Neuronal stem cell (in vitro differentiated cells): ENCODE measurements at regions not wholly inside any gene's neighbourhood (a gene's known extent, or its start where the extent isn't known, plus 50 kb on each side); places are given as distances from the start of the nearest gene placed in this dataset.
"Not testable (repeated sequence)": the region's sequence is repeated elsewhere in the genome, so short reads cannot be mapped to it uniquely, and the experiment has no call there.

Experiments used
- DNase-seq: peaks from one replicate; pipeline ENCODE4 v3.0.0-alpha.2; 2013; ENCODE audit warnings: low spot score
- H2AFZ ChIP-seq: one replicate; pipeline ENCODE4 v1.6.1; 2013; ENCODE audit warnings: mild to moderate bottlenecking, low read length, inconsistent platforms
- H2AK5ac ChIP-seq: 2 replicates; pipeline ENCODE4 v1.6.1; 2013; ENCODE audit warnings: low read depth, mild to moderate bottlenecking, inconsistent platforms, low read length, moderate library complexity, mixed read lengths
- H2BK120ac ChIP-seq: 2 replicates; pipeline ENCODE4 v1.6.1; 2013; ENCODE audit warnings: low read depth, mild to moderate bottlenecking, inconsistent platforms, low read length, moderate library complexity, mixed read lengths
- H2BK12ac ChIP-seq: one replicate; pipeline ENCODE4 v1.6.1; 2013; ENCODE audit warnings: low read length, inconsistent platforms
- H2BK15ac ChIP-seq: 2 replicates; pipeline ENCODE4 v1.6.1; 2013; ENCODE audit warnings: mild to moderate bottlenecking, low read length, inconsistent platforms, mixed read lengths
- H2BK5ac ChIP-seq: one replicate; pipeline ENCODE4 v1.6.1; 2013; ENCODE audit warnings: inconsistent platforms, mild to moderate bottlenecking, low read length, moderate library complexity
- H3K14ac ChIP-seq: one replicate; pipeline ENCODE4 v1.6.1; 2013; ENCODE audit warnings: low read length, inconsistent platforms
- H3K18ac ChIP-seq: 2 replicates; pipeline ENCODE4 v1.6.1; 2013; ENCODE audit warnings: low read length, inconsistent platforms
- H3K23ac ChIP-seq: 2 replicates; pipeline ENCODE4 v1.6.1; 2013; ENCODE audit warnings: low read depth, mild to moderate bottlenecking, mixed read lengths, low read length, inconsistent platforms; ENCODE audit not compliant: poor library complexity
- H3K27ac ChIP-seq: replicated peaks from 3 replicates; pipeline ENCODE4 v1.5.1; 2013; ENCODE audit warnings: low read length, inconsistent platforms
- H3K27me3 ChIP-seq, 3 experiments: 2 replicates each; pipeline ENCODE4 v1.6.1; 2013; ENCODE audit warnings: low read length in 3 of 3, mild to moderate bottlenecking in 2 of 3, inconsistent platforms in 1 of 3, low read depth in 1 of 3, mixed read lengths in 1 of 3, moderate library complexity in 1 of 3; ENCODE audit not compliant: control insufficient read depth in 3 of 3, insufficient read depth in 3 of 3
- H3K36me3 ChIP-seq, 2 donors: replicated peaks in 1 of 2; 2 replicates each; pipeline ENCODE4 v1.6.1; 2013; ENCODE audit warnings: low read length in 2 of 2; ENCODE audit not compliant: control insufficient read depth in 2 of 2, insufficient read depth in 2 of 2
- H3K4ac ChIP-seq: 2 replicates; pipeline ENCODE4 v1.6.1; 2013; ENCODE audit warnings: inconsistent platforms, mild to moderate bottlenecking, low read length, moderate library complexity
- H3K4me1 ChIP-seq, 2 donors: 1 replicate in 1 of 2; 2 replicates in 1 of 2; pipeline ENCODE4 v1.6.1; 2013; ENCODE audit warnings: low read length in 2 of 2, low read depth in 1 of 2; ENCODE audit not compliant: control insufficient read depth in 2 of 2, insufficient read depth in 1 of 2
- H3K4me2 ChIP-seq: one replicate; pipeline ENCODE4 v1.6.1; 2013; ENCODE audit warnings: mild to moderate bottlenecking, low read length, inconsistent platforms; ENCODE audit not compliant: insufficient read depth, poor library complexity, severe bottlenecking
- H3K4me3 ChIP-seq, 2 donors: 2 replicates each; pipeline ENCODE4 v1.5.1; 2013; ENCODE audit warnings: low read length in 2 of 2, mild to moderate bottlenecking in 2 of 2, inconsistent platforms in 1 of 2, moderate library complexity in 1 of 2
- H3K79me1 ChIP-seq: one replicate; pipeline ENCODE4 v1.6.1; 2013; ENCODE audit warnings: low read depth, mild to moderate bottlenecking, inconsistent platforms, low read length, moderate library complexity
- H3K9ac ChIP-seq: one replicate; pipeline ENCODE4 v1.6.1; 2013; ENCODE audit warnings: mild to moderate bottlenecking, low read depth, low read length, inconsistent platforms; ENCODE audit not compliant: poor library complexity
- H3K9me3 ChIP-seq, 2 donors: replicated peaks in 1 of 2; 2 replicates each; pipeline versions ENCODE3 to v1.6.1; 2013; ENCODE audit warnings: low read length in 2 of 2, mild to moderate bottlenecking in 2 of 2, inconsistent platforms in 1 of 2, low read depth in 1 of 2, mixed read lengths in 1 of 2, moderate library complexity in 1 of 2; ENCODE audit not compliant: control insufficient read depth in 2 of 2, insufficient read depth in 1 of 2
- H4K8ac ChIP-seq: one replicate; pipeline ENCODE4 v1.6.1; 2013; ENCODE audit warnings: low read depth, mild to moderate bottlenecking, inconsistent platforms, low read length, moderate library complexity
- H4K91ac ChIP-seq: one replicate; pipeline ENCODE4 v1.6.1; 2013; ENCODE audit warnings: low read length, low read depth, mild to moderate bottlenecking, inconsistent platforms; ENCODE audit not compliant: poor library complexity
- WGBS, 2 donors: extraction: QIAGEN DNeasy Blood & Tissue Kit; methylation state at CpG; one replicate each; pipeline ENCODE4 v1.1.7; 2013; ENCODE audit warnings: missing lambda C conversion rate in 2 of 2, mixed read lengths in 1 of 2; ENCODE audit not compliant: insufficient read length in 2 of 2, insufficient replicate concordance in 1 of 2; ENCODE audit errors: extremely low coverage in 2 of 2; 5-methylcytosine and 5-hydroxymethylcytosine counted together

GRCh38 chr11:16527525-16528246 is 171.3 kb upstream of the SOX6 start:
- H2AK5ac ChIP-seq, result no peak overlapping the region
- H3K79me1 ChIP-seq, result no peaks in the 10 kb centered on the region
- H2BK12ac ChIP-seq, result no peak overlapping the region
- no peak overlapping the region for H2AFZ ChIP-seq
- no peak overlapping the region for H2BK15ac ChIP-seq
- no peak overlapping the region for H2BK5ac ChIP-seq
- H3K4ac ChIP-seq, result no peak overlapping the region
- H4K8ac ChIP-seq, result no peak overlapping the region
- no peak overlapping the region for H3K27ac ChIP-seq
- no peak overlapping the region for H3K14ac ChIP-seq
- DNase-seq, result no peak
- H2BK120ac ChIP-seq, result no peak overlapping the region
- H3K18ac ChIP-seq, result no peak overlapping the region
- H3K27me3 ChIP-seq, result no peaks in the 10 kb centered on the region
- H3K23ac ChIP-seq, result no peak overlapping the region
- no CpG with 5 or more reads among the region's 7 CpGs for WGBS, 2 donors
- no peak overlapping the region for H3K4me3 ChIP-seq
- no peak overlapping the region for H3K4me2 ChIP-seq
- no peaks in the 10 kb centered on the region for H3K9me3 ChIP-seq
- H3K9ac ChIP-seq, result no peak overlapping the region
- H3K4me1 ChIP-seq, result no peaks in the 10 kb centered on the region
- H3K36me3 ChIP-seq, result no peaks in the 10 kb centered on the region
- no peak overlapping the region for H4K91ac ChIP-seq

DNA sequence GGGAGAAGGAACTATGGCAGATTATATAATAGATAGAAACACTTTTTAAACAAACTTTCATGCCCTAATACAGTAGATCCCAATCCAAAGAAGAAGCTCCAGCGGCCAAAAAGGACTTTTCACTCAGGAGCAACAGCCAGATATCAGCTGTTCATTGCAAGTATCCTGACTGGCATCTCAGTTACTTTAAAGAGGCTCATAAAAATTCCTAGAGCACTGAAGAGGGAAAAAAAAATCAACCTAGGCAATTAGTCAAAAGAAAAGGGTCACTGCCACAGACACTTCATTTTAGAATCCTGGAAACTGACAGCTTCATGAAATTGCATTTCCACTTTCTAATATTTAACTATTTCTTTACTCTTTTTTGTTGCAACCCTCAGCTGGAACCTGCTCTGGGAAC is 170.6 kb upstream of the SOX6 start:
- H3K14ac ChIP-seq, result no peak overlapping the region
- H4K91ac ChIP-seq, result no peak overlapping the region
- H3K4me2 ChIP-seq, result no peak overlapping the region
- H3K23ac ChIP-seq, result no peak overlapping the region
- H3K4ac ChIP-seq, result no peak overlapping the region
- H3K9ac ChIP-seq, result no peak overlapping the region
- H3K4me3 ChIP-seq, result no peak overlapping the region
- no CpG with 5 or more reads among the region's 1 CpG for WGBS, 2 donors
- no peaks in the 10 kb centered on the region for H3K9me3 ChIP-seq
- DNase-seq, result no peak
- no peak overlapping the region for H2BK120ac ChIP-seq
- no peak overlapping the region for H2BK15ac ChIP-seq
- no peaks in the 10 kb centered on the region for H3K4me1 ChIP-seq
- no peaks in the 10 kb centered on the region for H3K36me3 ChIP-seq
- H3K18ac ChIP-seq, result no peak overlapping the region
- no peak overlapping the region for H2AK5ac ChIP-seq
- no peak overlapping the region for H2BK12ac ChIP-seq
- H2BK5ac ChIP-seq, result no peak overlapping the region
- no peaks in the 10 kb centered on the region for H3K79me1 ChIP-seq
- H4K8ac ChIP-seq, result no peak overlapping the region
- no peaks in the 10 kb centered on the region for H3K27me3 ChIP-seq
- H2AFZ ChIP-seq, result no peak overlapping the region
- H3K27ac ChIP-seq, result no peak overlapping the region

GRCh38 chr11:16520713-16521112 is 164.4 kb upstream of the SOX6 start:
- H3K79me1 ChIP-seq, H2BK12ac ChIP-seq, H3K14ac ChIP-seq, H4K91ac ChIP-seq, H3K27ac ChIP-seq, H3K36me3 ChIP-seq, H3K9ac ChIP-seq, H3K27me3 ChIP-seq, H2BK120ac ChIP-seq, H3K4me2 ChIP-seq, H3K4me3 ChIP-seq, H2BK15ac ChIP-seq, H3K4me1 ChIP-seq, DNase-seq, H4K8ac ChIP-seq, H3K9me3 ChIP-seq, H2AK5ac ChIP-seq, H2BK5ac ChIP-seq, H3K23ac ChIP-seq, H3K4ac ChIP-seq, H2AFZ ChIP-seq, H3K18ac ChIP-seq: not testable (repeated sequence)
- no CpG with 5 or more reads among the region's 11 CpGs for WGBS, 2 donors

- Histone ChIP-seq H2AFZ (no peak overlapping the region), H4K91ac (no peak overlapping the region), H3K27me3 (no peaks in the 10 kb centered on the region), H3K79me1 (no peaks in the 10 kb centered on the region), H2BK5ac (no peak overlapping the region), H3K4me2 (no peak overlapping the region), H2BK15ac (no peak overlapping the region), H3K18ac (no peak overlapping the region), H2BK120ac (no peak overlapping the region), H3K9ac (no peak overlapping the region), H3K4ac (no peak overlapping the region), H3K27ac (no peak overlapping the region), H3K9me3 (no peaks in the 10 kb centered on the region), H4K8ac (no peak overlapping the region), H2BK12ac (no peak overlapping the region), H3K23ac (no peak overlapping the region), H3K4me1 (no peaks in the 10 kb centered on the region), H3K36me3 (no peaks in the 10 kb centered on the region), H3K14ac (no peak overlapping the region), H3K4me3 (no peak overlapping the region), H2AK5ac (no peak overlapping the region)
- no peak for DNase-seq
Observed at GRCh38 chr11:16512899-16513241, 156.5 kb upstream of the SOX6 start.
